Parathyroid adenoma (tissue), 2 donors: ENCODE measurements at regions not wholly inside any gene's neighbourhood (a gene's known extent, or its start where the extent isn't known, plus 50 kb on each side); places are given as distances from the start of the nearest gene placed in this dataset.

ENCODE experiments used
- H2AFZ ChIP-seq: fragments of 300-600 bp; sonication (generic); one replicate; pipeline ENCODE4 v1.7.0; 2017; ENCODE audit warnings: antibody characterized with exemption, mild to moderate bottlenecking
- H3K27ac ChIP-seq: fragments of 300-600 bp; sonication (generic); one replicate; pipeline ENCODE4 v1.7.0; 2017
- H3K27me3 ChIP-seq: fragments of 300-600 bp; sonication (generic); one replicate; pipeline ENCODE4 v1.7.0; 2017; ENCODE audit warnings: low read length; ENCODE audit not compliant: control insufficient read depth, insufficient read depth
- H3K36me3 ChIP-seq: fragments of 300-600 bp; sonication (generic); one replicate; pipeline ENCODE4 v1.7.0; 2017; ENCODE audit warnings: low read length; ENCODE audit not compliant: control insufficient read depth, insufficient read depth
- H3K4me1 ChIP-seq: fragments of 300-600 bp; sonication (generic); one replicate; pipeline ENCODE4 v1.7.0; 2017; ENCODE audit warnings: control low read depth
- H3K4me2 ChIP-seq: fragments of 300-600 bp; sonication (generic); one replicate; pipeline ENCODE4 v1.7.0; 2017; ENCODE audit warnings: low read length
- H3K4me3 ChIP-seq: fragments of 300-600 bp; sonication (generic); one replicate; pipeline ENCODE4 v1.7.0; 2017; ENCODE audit warnings: low read depth, low read length
- H3K79me2 ChIP-seq: fragments of 300-600 bp; sonication (generic); one replicate; pipeline ENCODE4 v1.7.0; 2017; ENCODE audit warnings: control low read depth
- H3K9ac ChIP-seq: fragments of 300-600 bp; sonication (generic); one replicate; pipeline ENCODE4 v1.7.0; 2017; ENCODE audit warnings: mild to moderate bottlenecking
- H3K9me3 ChIP-seq: fragments of 300-600 bp; sonication (generic); one replicate; pipeline ENCODE4 v1.7.0; 2017; ENCODE audit warnings: low read length; ENCODE audit not compliant: control insufficient read depth
- TF ChIP-seq, protein P1 (sequence below): fragments of 300-600 bp; sonication (generic); IDR thresholded peaks from one replicate; pipeline ENCODE4 v1.7.0; 2017; ENCODE audit warnings: antibody characterized with exemption, mild to moderate bottlenecking
- donor health status: primary hyperparathyroidism.

DNA sequence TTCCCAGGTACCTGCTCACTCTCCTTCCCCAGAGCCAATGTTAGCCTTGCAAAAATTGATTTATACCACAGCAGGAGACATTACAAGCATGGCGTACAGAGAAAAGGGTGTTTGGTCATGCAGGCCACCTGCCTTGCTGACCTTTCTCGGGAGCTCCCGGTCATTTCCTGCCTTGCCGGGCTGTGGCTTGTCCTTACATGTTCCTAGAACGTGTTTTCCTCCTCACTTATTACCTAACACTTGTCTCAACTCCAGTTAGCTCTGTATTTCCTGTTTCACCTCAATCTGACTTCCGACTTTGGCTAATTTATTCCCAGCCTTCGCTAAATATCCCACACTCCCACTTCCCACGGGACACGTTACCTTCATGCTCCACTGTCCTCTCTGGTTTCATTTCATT lies 282.5 kb downstream of the ICE1 start:
- TF ChIP-seq, protein P1, sequence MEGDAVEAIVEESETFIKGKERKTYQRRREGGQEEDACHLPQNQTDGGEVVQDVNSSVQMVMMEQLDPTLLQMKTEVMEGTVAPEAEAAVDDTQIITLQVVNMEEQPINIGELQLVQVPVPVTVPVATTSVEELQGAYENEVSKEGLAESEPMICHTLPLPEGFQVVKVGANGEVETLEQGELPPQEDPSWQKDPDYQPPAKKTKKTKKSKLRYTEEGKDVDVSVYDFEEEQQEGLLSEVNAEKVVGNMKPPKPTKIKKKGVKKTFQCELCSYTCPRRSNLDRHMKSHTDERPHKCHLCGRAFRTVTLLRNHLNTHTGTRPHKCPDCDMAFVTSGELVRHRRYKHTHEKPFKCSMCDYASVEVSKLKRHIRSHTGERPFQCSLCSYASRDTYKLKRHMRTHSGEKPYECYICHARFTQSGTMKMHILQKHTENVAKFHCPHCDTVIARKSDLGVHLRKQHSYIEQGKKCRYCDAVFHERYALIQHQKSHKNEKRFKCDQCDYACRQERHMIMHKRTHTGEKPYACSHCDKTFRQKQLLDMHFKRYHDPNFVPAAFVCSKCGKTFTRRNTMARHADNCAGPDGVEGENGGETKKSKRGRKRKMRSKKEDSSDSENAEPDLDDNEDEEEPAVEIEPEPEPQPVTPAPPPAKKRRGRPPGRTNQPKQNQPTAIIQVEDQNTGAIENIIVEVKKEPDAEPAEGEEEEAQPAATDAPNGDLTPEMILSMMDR, result no peak
- Histone ChIP-seq H2AFZ (peak overlapping the region; percentile 21), H3K79me2 (no peaks in the 10 kb centered on the region)

GRCh38 chr5:5704352-5704751 lies 281.9 kb downstream of the ICE1 start:
- no peaks in the 10 kb centered on the region for H3K79me2 ChIP-seq
- no peak overlapping the region for H3K27ac ChIP-seq
- H3K27me3 ChIP-seq, result no peaks in the 10 kb centered on the region
- H3K4me1 ChIP-seq, result no peaks in the 10 kb centered on the region
- H3K36me3 ChIP-seq, result no peaks in the 10 kb centered on the region
- H3K4me2 ChIP-seq, result no peak overlapping the region
- no peak overlapping the region for H3K9ac ChIP-seq
- no peak overlapping the region for H2AFZ ChIP-seq
- TF ChIP-seq, protein P1, result no peak
- H3K9me3 ChIP-seq, result no peaks in the 10 kb centered on the region
- H3K4me3 ChIP-seq, result no peak overlapping the region

More for the DNA sequence above, 282.5 kb downstream of the ICE1 start:
- no peak overlapping the region for H3K9ac ChIP-seq
- H3K4me1 ChIP-seq, result no peaks in the 10 kb centered on the region
- no peak overlapping the region for H3K4me3 ChIP-seq
- no peaks in the 10 kb centered on the region for H3K36me3 ChIP-seq
- H3K9me3 ChIP-seq, result no peaks in the 10 kb centered on the region
- H3K27ac ChIP-seq, result no peak overlapping the region
- H3K4me2 ChIP-seq, result no peak overlapping the region
- H3K27me3 ChIP-seq, result no peaks in the 10 kb centered on the region

DNA sequence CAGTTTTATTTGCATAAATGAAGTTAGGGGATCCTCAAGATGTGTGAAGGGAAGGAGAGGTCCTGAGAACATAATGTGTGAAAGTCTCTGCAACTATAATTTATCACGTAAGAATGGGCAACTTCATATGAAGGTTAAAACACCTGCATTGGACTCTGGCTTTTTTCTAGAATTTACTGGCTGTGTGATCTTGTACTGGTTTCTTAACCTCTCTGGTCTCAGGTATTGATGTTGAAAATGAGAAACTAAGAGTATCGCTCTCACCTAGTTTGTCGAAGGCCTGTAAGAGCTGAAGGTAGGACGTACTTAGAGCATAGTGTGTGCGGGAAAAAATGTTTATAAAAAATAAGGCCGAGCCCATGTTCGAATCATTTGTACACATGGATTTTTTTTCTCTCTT lies 280.5 kb downstream of the ICE1 start:
- Histone ChIP-seq H3K36me3 (no peaks in the 10 kb centered on the region), H3K27me3 (no peaks in the 10 kb centered on the region)

GRCh38 chr5:5700549-5700948 lies 278.1 kb downstream of the ICE1 start:
- TF ChIP-seq, protein P1, result no peak
- Histone ChIP-seq H2AFZ (no peak overlapping the region), H3K4me3 (no peak overlapping the region), H3K79me2 (no peaks in the 10 kb centered on the region), H3K27me3 (no peaks in the 10 kb centered on the region), H3K4me1 (no peaks in the 10 kb centered on the region), H3K27ac (no peak overlapping the region), H3K9me3 (no peaks in the 10 kb centered on the region), H3K9ac (no peak overlapping the region), H3K4me2 (no peak overlapping the region), H3K36me3 (no peaks in the 10 kb centered on the region)

More for the DNA sequence above, 280.5 kb downstream of the ICE1 start:
- no peak overlapping the region for H3K9ac ChIP-seq
- H3K27ac ChIP-seq, result no peak overlapping the region
- TF ChIP-seq, protein P1, result no peak
- H3K4me2 ChIP-seq, result no peak overlapping the region
- H3K79me2 ChIP-seq, result no peaks in the 10 kb centered on the region
- H3K4me3 ChIP-seq, result no peak overlapping the region
- no peaks in the 10 kb centered on the region for H3K9me3 ChIP-seq
- no peaks in the 10 kb centered on the region for H3K4me1 ChIP-seq
- H2AFZ ChIP-seq, result no peak overlapping the region

- Histone ChIP-seq H3K4me3 (no peak overlapping the region), H3K9me3 (no peaks in the 10 kb centered on the region), H3K9ac (no peak overlapping the region), H3K79me2 (no peaks in the 10 kb centered on the region), H3K4me1 (no peaks in the 10 kb centered on the region), H3K36me3 (no peaks in the 10 kb centered on the region), H3K27ac (no peak overlapping the region), H2AFZ (no peak overlapping the region), H3K4me2 (no peak overlapping the region), H3K27me3 (no peaks in the 10 kb centered on the region)
- TF ChIP-seq, protein P1, result no peak
Measured at GRCh38 chr5:5699062-5699461, 276.6 kb downstream of the ICE1 start.
